ENCODE measurements at regions not wholly inside any gene's neighbourhood (a gene's known extent, or its start where the extent isn't known, plus 50 kb on each side); places are given as distances from the start of the nearest gene placed in this dataset.

DNA sequence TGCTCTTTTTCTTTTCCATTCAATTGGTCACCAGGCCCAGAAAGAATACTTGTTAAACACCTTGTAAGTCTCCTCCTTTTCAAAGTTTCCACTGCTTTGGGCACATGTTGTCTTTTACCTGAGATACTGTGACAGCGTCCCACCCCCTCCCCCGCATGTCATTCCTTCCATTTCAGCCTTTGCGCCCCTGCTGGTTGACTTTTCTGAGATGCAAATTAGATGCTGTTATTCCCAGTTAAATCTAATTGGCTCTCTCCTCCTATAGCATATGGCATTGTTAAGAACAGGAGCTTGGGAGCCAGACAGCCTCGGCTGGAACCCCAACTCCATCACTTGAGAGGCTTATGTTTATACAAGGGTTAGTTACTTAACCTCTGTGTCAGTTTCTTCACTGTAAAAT, 80.3 kb upstream of the GAREM1 start:
- no peaks in the 10 kb centered on the region for H3K27me3 ChIP-seq
- H3K9me3 ChIP-seq: no peaks in the 10 kb centered on the region
- DNase-seq: no peak
- no peak overlapping the region for H3K4me3 ChIP-seq
- no peaks in the 10 kb centered on the region for H3K36me3 ChIP-seq

DNA sequence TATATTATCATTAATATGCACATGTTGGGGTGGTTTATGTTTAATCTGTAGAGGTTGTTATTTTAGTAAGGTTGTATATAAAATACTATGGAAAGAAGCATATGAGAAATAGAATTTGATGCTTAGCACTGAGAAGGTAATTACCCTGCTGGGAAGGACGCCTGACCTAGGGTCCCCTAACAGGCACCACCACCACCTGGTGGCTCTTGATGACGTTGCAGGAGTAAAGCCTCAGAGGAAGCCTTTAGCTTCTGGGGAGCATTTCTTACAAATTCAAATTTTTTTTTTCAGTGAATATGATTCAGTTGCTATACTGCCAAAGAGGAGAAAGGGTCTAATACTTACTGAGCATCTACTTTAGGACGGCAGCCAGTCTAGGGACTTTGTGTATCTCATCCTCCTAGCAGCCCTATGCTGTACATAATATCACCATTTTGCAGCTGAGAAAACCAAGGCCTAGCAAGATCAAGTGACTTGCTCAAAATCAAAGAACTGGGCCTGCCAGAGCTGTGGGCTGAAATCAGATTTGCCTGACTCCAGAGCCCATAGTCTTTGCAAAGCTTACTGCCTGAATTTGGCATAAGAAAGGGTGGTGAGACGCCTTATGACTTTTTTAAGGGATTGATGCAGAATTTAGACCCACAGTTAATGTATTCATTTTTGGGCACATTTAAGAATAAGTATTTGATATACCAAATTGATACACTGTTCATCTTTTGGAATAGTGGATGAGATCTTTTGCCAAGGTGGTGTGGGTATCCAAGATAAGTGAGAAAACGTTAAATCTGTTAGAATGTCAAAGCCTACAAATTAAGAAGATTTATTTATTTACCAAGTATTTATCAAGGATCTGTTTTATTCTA, 78.8 kb upstream of the GAREM1 start:
- Histone ChIP-seq H3K9me3 (no peaks in the 10 kb centered on the region), H3K4me3 (no peak overlapping the region), H3K27me3 (no peaks in the 10 kb centered on the region), H3K36me3 (no peaks in the 10 kb centered on the region)
- peak; percentile 2 for DNase-seq

GRCh38 chr18:32548688-32549087, 78.0 kb upstream of the GAREM1 start:
- H3K4me3 ChIP-seq: no peak overlapping the region
- no peak for DNase-seq
- no peaks in the 10 kb centered on the region for H3K27me3 ChIP-seq
- H3K36me3 ChIP-seq: no peaks in the 10 kb centered on the region
- no peaks in the 10 kb centered on the region for H3K9me3 ChIP-seq

DNA sequence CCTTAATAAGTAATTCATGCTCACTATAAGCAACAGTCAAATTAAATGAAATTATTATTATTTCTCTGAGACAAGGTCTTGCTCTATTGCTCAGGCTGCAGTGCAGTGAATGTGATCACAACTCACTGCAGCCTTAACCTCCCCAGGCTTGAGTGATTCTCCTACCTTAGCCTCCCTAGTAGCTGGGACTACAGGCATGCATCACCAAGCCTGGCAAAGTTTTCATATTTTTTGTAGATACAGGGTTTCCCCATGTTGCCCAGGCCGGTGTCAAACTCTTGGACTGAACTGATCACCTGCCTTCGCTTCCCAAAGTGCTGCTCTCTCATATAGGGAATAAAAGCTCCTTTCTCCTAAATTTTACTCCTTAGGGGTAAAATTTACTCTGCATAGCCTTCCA, 74.9 kb upstream of the GAREM1 start:
- DNase-seq: no peak
- Histone ChIP-seq H3K4me3 (no peak overlapping the region), H3K36me3 (no peaks in the 10 kb centered on the region), H3K27me3 (no peaks in the 10 kb centered on the region; the same call in 1 of the 2 replicates), H3K9me3 (no peaks in the 10 kb centered on the region)

DNA sequence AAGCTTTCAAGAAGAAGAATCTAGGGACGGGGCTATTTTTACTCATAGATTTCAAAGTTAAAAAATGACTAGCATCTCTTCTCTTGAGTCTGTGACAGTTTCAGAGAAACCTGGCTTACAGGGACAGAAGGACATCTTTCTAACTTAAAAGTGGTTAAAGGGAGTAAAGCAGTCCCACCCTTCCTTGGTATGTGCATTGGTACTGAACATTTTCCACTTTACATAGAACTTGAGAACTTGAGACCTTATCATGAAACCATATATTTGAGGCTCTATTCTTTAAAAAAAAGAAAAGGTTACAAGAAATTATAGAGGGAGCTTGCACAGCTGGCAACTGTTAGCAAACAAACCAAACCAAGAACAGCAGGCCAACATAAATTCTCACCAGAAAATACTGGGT, 73.4 kb upstream of the GAREM1 start:
- H3K4me3 ChIP-seq: no peak overlapping the region
- DNase-seq: no peak
- H3K36me3 ChIP-seq: no peaks in the 10 kb centered on the region
- no peaks in the 10 kb centered on the region for H3K9me3 ChIP-seq
- no peaks in the 10 kb centered on the region; the same call in 1 of the 2 replicates for H3K27me3 ChIP-seq

DNA sequence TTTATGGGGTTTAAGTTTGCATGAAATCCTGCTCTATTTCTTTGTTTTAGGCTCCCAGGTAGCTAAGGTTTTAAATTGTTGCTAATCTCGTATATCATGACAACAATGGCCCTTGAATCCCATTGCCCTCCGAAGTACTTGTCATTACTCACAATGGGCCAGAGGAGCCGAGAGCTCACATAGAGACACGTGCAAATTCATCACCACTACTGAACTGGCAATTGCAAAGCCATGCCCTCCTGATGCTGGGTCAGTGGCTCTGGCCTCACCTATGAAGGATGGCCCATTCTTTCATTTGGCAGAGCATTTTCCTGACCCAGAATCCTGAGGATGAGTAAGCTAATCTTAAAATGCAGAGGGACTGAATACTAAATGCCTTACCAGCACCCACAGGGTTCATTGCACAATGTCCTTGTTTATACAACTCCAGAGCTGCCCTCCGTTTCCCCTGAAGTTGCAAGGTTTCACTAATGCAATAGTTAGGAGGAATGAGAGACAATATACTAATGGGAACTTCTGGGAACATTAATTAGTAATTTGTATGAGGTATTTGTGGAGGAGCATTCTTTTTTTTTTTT, 71.6 kb upstream of the GAREM1 start:
- no peak for DNase-seq
- Histone ChIP-seq H3K36me3 (no peaks in the 10 kb centered on the region), H3K27me3 (no peaks in the 10 kb centered on the region; the same call in 1 of the 2 replicates), H3K4me3 (no peak overlapping the region), H3K9me3 (no peaks in the 10 kb centered on the region)

DNA sequence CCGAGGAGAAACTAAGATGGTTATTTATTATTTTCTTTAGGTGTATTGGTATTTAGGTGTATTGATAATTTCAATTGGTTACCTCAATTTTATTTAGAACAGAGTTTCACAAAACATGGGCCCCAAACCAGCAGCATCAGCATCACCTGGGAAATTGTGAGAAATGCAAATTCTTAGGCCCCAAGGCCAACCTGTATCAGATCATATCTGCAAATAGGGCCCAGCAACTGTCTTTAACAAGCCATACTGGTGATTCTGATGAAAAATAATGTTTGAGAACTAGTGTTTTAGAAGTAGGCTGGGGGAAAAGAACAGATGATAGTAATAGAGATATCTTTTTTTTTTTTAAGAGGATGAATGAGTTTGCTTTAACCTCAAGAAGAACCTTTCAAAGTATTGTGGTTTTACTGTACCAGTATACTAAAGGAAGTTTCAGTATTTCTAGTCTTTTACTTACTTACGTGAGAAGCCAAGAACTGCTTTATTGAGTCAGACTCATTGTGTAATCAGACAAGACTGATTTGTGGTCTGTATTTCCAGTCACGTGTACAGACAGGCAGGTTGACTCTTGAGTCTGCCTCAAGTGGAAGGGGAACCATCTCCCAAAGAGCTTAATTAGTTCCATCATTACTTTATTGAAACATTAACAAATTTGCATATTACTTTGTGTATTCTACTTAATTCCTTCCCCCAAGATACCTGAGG, 60.4 kb upstream of the GAREM1 start:
- Histone ChIP-seq H3K9me3 (no peaks in the 10 kb centered on the region), H3K27me3 (no peaks in the 10 kb centered on the region), H3K36me3 (no peaks in the 10 kb centered on the region), H3K4me3 (no peak overlapping the region)
- DNase-seq: no peak

DNA sequence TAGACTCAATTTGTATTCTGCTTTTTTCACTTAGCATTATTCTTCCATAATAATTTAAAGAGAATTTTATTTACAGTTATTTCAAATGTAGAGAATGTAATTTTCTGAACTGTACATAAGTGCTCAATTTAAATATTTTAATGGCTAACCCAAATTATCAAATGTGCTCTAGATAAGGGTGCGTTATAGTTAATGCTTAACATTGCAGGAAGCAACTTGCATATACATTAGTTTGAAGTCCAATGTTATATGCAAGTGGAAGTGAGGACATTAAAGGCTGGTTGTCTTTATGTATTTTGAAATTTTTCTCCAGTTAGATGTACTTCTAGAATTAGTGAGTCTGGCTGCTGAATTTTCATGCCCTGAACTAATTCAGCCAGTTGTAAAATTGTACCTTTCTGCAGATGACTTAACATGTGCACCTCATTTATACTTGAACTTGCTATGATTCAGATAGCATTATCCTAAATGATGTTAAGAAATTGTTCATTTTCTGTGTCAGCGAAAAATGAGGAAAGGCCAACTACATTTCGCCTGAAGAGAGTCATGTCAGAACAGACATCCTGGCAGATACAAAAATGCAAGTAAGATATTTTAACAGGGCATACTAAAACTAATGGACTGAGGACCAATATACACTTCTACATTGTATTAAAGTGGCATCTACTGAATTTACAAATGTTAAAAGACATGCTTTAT, 59.2 kb upstream of the GAREM1 start:
- Histone ChIP-seq H3K4me3 (no peak overlapping the region), H3K27me3 (no peaks in the 10 kb centered on the region), H3K9me3 (no peaks in the 10 kb centered on the region), H3K36me3 (no peaks in the 10 kb centered on the region)
- no peak for DNase-seq

DNA sequence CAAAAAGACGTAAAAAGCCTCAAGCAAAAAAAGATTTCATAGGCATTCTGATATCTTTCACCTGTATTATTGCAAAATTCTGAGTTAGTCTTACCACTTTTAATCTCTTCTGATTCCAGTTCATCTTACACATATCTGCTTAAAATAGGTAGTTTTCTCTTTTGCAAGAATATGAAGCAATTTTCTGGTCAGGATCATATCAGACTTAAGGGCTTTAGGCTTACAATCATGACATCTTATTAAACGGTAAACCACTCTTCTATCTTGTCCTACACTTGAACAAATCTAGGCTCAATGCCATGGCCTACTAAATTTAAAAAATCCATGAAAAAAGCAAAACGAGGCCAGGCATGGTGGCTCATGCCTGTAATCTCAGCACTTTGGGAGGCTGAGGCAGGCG, 50.1 kb upstream of the GAREM1 start:
- Histone ChIP-seq H3K36me3 (no peaks in the 10 kb centered on the region), H3K4me3 (no peak overlapping the region), H3K9me3 (no peaks in the 10 kb centered on the region), H3K27me3 (no peaks in the 10 kb centered on the region)
- no peak for DNase-seq
